ENCODE measurements at regions not wholly inside any gene's neighbourhood (a gene's known extent, or its start where the extent isn't known, plus 50 kb on each side); places are given as distances from the start of the nearest gene placed in this dataset.

DNA sequence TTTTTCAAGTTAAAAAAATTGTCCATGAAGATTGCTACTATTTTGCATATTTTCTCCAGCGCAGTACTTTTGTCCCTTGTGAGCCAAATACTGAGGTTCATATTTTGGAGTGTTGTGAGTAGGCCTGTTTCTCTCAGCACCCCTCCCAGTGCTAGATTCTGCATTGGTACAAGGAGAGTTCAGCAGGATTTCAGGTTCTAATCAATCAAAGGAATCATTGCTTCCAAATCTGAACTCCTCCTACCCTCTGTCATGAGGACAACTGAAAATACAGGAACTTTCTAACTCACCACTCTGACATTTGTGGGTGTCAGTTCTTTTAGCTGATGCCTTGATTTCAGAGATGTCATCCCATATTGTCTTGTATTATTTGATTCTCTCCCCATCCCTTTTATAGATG is 299.9 kb downstream of the FZD1 start:
- Histone ChIP-seq H3K36me3 (no peaks in the 10 kb centered on the region), H3K4me3 (no peak overlapping the region), H3K27me3 (no peaks in the 10 kb centered on the region), H3K4me1 (no peaks in the 10 kb centered on the region), H3K27ac (no peak overlapping the region), H3K9me3 (no peaks in the 10 kb centered on the region)
- DNase-seq (no peak), ATAC-seq (no peak)
- intact Hi-C loops (cut with DNase I; ENCODE audit: low total_unique reads), result no loop called here
- no peak for TF ChIP-seq POLR2A (IDR thresholded peaks at IDR 0.05)
- TF ChIP-seq, protein P1, sequence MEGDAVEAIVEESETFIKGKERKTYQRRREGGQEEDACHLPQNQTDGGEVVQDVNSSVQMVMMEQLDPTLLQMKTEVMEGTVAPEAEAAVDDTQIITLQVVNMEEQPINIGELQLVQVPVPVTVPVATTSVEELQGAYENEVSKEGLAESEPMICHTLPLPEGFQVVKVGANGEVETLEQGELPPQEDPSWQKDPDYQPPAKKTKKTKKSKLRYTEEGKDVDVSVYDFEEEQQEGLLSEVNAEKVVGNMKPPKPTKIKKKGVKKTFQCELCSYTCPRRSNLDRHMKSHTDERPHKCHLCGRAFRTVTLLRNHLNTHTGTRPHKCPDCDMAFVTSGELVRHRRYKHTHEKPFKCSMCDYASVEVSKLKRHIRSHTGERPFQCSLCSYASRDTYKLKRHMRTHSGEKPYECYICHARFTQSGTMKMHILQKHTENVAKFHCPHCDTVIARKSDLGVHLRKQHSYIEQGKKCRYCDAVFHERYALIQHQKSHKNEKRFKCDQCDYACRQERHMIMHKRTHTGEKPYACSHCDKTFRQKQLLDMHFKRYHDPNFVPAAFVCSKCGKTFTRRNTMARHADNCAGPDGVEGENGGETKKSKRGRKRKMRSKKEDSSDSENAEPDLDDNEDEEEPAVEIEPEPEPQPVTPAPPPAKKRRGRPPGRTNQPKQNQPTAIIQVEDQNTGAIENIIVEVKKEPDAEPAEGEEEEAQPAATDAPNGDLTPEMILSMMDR (IDR thresholded peaks at IDR 0.05 in 4 of 5, conservative IDR thresholded peaks at IDR 0.05 in 1 of 5), result no peak
- in situ Hi-C loops (cut with MboI; ENCODE audit: low sequenced_read_pairs in 4 of 4), result no loop called here

DNA sequence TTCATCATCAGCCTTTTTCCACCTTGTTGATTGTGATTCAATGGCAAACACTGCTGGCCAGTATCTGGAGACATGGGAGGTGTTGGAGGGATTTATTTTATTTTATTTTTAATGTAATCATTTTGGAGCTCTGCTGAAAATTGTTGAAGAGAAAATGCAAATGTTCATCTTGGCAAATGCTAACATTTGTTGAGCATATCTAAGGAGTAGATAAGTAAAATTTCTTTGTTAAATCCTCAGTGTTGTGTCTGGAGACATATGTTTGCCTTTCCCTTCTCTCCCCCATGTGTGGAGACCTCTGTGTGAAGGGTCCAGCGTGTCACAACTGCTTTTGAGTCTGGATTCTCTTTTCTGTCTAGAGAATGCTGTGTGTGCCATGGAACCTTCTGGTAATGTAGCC is 300.3 kb downstream of the FZD1 start:
- Histone ChIP-seq H3K36me3 (no peaks in the 10 kb centered on the region), H3K9me3 (no peaks in the 10 kb centered on the region), H3K27ac (no peak overlapping the region), H3K27me3 (no peaks in the 10 kb centered on the region), H3K4me3 (no peak overlapping the region), H3K4me1 (no peaks in the 10 kb centered on the region)
- DNase-seq (no peak), ATAC-seq (no peak)
- TF ChIP-seq, protein P1 (IDR thresholded peaks at IDR 0.05 in 4 of 5, conservative IDR thresholded peaks at IDR 0.05 in 1 of 5), result no peak
- no peak for TF ChIP-seq POLR2A (IDR thresholded peaks at IDR 0.05)
- in situ Hi-C loops (cut with MboI; ENCODE audit: low sequenced_read_pairs in 4 of 4) (no loop called here), intact Hi-C loops (cut with DNase I; ENCODE audit: low total_unique reads) (no loop called here)

DNA sequence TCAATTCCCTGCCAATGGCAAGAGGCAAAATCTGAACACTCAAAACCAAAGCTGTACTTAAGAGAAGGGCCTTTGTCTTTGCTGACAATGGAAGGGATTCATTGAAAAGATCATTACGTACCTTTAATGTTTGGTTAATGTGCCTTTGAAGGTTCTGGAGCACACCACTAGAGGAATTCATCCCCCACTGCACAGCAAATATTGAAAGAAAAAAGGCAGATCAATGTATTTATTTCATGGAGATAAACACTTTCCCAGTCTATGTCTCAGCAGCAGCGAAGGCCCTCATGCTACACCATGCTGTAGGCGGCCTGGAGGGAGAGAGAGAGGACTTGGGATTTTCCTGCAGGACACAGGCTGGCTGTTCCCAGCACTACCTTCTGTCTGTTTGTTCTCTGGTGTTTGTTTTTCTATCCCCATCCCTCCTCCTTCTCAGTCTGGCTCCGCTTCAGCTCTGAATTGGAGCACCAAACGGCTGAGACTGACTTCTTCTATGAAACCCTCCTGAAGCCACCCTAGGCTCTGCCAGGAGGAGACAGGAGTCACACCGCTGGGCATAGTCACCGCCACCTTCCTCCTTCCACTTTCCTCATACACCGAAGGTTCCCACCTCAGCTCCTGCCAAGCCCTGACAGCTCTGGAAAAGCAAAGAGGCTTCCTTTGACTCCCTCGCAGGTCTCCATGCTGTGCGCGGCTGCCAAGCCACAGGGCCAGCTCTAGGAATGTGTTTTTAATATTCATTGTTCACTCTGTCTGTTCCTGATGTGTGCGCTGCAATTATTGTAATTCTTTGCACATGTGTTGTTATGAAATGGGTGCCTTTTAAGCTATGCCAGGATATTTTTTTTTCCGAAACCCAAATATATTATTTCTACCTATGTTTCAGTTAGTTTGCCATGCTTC is 301.5 kb downstream of the FZD1 start:
- intact Hi-C loops (cut with DNase I; ENCODE audit: low total_unique reads), result no loop called here
- no peak for TF ChIP-seq POLR2A (IDR thresholded peaks at IDR 0.05)
- TF ChIP-seq, protein P1 (IDR thresholded peaks at IDR 0.05 in 4 of 5, conservative IDR thresholded peaks at IDR 0.05 in 1 of 5), result no peak
- ATAC-seq (no peak), DNase-seq (no peak)
- Histone ChIP-seq H3K4me3 (no peak overlapping the region), H3K36me3 (no peaks in the 10 kb centered on the region), H3K4me1 (no peaks in the 10 kb centered on the region), H3K27ac (no peak overlapping the region), H3K9me3 (no peaks in the 10 kb centered on the region), H3K27me3 (no peaks in the 10 kb centered on the region)
- in situ Hi-C loops (cut with MboI; ENCODE audit: low sequenced_read_pairs in 4 of 4), result no loop called here

DNA sequence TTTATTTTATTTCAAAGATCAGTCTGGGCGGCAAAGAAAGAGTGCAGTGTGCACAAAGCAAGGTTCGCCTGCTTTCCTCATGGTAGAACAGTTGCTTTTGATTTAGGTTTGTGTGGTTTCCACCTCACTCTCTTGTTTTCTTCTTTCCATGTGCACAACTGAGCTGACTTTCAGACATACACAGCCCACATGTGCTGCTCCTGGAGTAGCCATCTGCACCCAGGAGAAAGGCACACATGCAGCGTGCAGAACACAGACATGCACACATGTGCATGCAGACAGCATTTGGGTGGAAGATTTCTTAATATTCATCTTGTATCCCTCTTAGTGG is 302.1 kb downstream of the FZD1 start:
- Histone ChIP-seq H3K4me3 (no peak overlapping the region), H3K36me3 (no peaks in the 10 kb centered on the region), H3K9me3 (no peaks in the 10 kb centered on the region), H3K27ac (no peak overlapping the region), H3K27me3 (no peaks in the 10 kb centered on the region), H3K4me1 (no peaks in the 10 kb centered on the region)
- no peak for ATAC-seq
- intact Hi-C loops (cut with DNase I; ENCODE audit: low total_unique reads), result no loop called here
- TF ChIP-seq POLR2A (IDR thresholded peaks at IDR 0.05), result no peak
- TF ChIP-seq, protein P1 (IDR thresholded peaks at IDR 0.05 in 4 of 5, conservative IDR thresholded peaks at IDR 0.05 in 1 of 5), result no peak
- no peak for DNase-seq
- in situ Hi-C loops (cut with MboI; ENCODE audit: low sequenced_read_pairs in 4 of 4), result no loop called here
